GM18508 (cell line): ENCODE measurements at regions not wholly inside any gene's neighbourhood (a gene's known extent, or its start where the extent isn't known, plus 50 kb on each side); places are given as distances from the start of the nearest gene placed in this dataset.
"Not testable (repeated sequence)": the region's sequence is repeated elsewhere in the genome, so short reads cannot be mapped to it uniquely, and the experiment has no call there.

ENCODE experiments used
- ATAC-seq: cut with Tn5 transposase; IDR thresholded peaks from one replicate; pipeline ENCODE4 v1.9.1; 2021; ENCODE audit warnings: moderate number of reproducible peaks; ENCODE audit not compliant: insufficient read depth, unreplicated experiment

DNA sequence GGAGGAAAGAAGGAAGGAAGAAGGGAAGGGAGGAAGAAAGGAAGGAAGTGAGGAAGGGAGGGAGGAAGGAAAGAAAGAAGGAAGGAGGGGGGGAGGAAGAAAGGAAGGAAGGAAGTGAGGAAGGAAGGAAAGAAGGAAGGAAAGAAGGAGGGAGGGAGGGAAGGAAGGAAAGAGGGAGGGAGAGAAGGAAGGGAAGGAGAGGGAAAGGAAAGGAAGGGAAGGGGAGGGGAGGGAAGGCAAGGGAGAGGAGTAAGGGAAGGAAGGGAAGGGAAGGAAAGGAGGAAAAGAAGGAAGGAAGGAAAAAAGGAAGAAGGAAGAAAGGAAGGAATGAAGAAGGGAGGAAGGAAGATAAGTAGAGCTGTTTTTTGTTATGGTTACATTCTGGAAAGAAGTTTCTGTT, 141.2 kb downstream of the LRRC3B start:
- no peak for ATAC-seq

DNA sequence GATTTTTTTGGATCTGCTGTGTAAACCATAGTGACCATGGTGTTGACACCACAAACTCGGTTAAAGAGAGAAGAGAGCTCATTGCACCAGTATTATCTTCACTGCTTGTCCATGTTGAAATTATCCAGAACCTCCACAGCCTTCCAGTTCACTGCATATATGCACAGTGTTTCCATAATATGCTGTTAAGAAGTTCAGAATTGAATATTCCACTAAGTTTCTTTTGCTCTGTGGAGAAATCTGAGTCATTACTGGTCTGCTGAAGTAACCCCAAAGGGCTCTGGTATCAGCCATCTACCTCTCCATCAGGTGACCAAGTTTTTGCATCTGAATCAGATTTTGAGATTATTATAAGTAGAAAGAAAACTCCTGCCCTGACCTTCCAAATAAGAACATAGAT, 143.5 kb downstream of the LRRC3B start:
- no peak for ATAC-seq

DNA sequence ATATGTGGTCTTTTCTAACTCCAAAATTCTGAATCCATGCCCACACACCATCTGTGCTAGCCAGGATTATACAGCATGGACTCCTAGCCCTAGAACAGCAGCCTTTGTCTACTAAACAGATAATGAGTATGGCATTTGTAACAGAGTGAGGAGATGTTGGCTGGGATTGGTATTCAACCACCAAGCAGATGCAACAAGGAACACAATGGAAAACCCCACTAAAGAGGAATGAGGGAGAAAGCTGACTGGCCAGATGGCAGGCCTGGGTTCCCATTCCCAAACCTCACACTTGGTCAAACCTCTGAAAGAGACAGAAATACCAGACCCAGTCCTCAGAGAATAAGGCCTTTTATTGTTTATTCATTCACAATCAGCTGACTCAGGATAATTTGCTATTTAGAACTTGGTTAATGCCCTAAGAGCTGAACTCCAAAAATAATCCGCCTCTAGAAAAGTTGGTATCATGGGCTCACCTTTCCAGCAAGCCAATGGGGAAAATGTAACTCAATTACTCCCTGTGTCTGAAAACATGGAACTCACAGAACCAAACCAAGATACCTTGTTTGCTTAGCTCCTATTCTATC, 145.6 kb downstream of the LRRC3B start:
- no peak for ATAC-seq

DNA sequence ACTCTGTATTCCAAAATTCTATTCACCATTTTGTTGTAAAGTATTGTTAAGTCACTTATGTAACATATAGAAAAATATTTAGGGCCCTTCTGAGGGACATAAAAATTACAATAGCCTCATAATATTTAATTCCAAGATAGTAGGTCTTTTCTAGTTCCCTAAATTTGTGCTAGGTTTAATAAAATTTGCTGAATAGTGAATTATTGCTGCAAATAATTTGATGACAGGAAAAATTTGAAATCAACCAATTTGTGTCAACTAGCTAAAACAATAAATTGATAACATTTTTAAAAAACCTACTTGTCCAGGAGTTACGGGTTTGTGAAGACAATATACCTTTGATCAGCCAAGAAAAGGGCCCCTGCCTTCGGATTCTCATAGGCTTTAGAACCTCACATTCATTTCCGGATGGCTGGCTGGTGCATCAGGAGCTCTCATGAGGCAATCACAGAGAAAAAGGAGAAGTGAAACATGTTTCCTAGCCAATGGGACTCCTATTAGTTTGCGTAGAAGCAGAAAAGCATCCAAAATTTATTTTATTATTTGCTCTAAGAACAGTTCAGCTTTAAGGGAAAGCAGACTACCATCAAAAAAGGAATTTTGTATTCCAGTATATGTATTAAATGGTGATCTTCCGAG, 177.2 kb downstream of the LRRC3B start:
- ATAC-seq = no peak

DNA sequence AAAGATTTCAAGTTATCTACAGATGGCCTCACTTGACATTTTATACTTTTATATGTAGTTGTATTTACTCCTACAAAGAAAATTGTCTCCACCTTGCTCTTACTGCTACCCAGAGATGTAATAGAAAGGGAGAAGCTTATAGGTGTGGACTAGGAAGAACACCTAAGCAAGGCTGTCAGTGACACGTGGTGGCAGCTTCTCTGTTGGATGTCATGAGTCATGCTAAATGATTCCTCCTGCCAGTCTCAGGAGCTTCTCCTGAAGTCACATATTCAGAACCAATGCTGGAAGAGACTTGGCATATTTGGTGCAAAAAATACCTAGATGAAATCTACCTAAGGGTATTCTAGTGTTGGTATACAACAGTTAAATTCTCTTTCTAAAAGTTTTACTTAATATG, 184.7 kb downstream of the LRRC3B start:
- ATAC-seq = no peak

DNA sequence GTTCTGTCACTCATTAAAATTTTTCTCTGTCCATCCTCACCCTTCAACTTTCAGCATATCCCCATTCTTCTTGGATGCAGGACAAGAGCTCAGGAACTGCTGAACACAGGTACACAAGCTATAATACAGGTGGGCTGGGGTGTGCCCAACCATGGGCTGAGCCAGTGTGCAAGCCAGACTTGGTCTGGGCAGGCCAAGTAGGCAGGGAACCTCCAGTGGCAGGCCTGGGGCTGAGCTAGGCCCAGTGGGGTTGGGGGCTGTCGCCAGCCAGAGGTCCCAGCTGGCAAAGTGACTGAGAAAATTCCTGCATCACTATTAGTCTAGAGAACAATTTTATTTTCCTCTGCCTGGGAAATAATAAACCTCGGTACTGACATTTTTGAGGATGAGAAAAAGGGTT, 202.9 kb downstream of the LRRC3B start:
- ATAC-seq = no peak

DNA sequence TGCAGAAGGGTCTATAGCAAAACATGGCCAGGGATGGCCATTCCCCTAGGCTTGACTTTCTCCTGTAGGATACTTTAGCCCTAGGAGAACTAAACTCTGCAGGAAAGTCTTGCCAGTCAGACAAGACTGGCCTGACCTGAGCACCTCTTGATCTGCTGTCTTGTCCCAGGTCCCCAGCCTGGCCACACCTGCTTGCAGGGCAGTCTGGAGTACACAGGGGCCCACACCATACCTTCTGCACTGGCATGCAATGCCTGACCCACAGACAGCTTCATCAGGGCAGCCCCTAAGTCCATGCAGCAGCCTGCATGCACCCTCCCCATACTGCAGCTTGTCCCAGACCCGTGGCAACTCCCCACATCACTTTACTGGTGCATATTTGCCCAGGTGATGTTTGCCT, 204.6 kb downstream of the LRRC3B start:
- ATAC-seq = no peak

DNA sequence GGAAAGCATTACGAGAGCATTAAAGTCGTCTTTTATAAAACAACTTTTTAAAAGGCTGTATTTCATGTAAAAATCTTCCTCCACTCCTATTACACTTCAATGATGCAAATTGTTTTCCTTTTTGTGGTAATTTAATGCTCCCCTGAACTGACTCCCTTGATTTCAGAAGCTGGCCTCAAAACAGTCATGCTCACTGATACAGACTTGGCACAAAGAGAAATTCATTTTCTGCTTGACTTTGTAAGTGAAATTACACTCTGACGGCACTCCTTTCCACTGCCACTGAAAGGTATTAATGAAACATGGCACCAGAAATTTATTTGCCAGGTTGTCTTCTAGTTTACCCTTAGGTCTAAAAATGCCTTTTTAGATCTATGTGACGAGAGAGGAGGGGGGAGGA, 215.5 kb downstream of the LRRC3B start:
- ATAC-seq = no peak

DNA sequence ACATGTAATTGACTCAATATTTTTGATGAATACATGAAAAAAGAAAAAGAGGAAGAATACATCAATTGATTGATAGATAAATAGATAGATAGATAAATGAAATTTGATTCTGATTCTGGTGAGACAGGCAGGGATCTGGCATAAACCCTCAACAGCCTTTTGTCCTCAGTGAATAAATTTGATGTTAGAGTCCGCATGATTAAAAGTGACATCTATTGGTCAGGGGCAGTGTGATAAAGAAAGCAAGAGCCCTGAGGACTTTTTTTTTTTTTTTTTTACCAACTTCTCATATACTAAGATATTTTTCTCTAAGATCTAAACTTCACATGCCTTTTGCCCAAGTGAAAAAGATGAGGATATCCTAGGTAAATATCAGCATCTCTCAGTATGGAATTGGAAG, 216.4 kb downstream of the LRRC3B start:
- ATAC-seq = no peak

DNA sequence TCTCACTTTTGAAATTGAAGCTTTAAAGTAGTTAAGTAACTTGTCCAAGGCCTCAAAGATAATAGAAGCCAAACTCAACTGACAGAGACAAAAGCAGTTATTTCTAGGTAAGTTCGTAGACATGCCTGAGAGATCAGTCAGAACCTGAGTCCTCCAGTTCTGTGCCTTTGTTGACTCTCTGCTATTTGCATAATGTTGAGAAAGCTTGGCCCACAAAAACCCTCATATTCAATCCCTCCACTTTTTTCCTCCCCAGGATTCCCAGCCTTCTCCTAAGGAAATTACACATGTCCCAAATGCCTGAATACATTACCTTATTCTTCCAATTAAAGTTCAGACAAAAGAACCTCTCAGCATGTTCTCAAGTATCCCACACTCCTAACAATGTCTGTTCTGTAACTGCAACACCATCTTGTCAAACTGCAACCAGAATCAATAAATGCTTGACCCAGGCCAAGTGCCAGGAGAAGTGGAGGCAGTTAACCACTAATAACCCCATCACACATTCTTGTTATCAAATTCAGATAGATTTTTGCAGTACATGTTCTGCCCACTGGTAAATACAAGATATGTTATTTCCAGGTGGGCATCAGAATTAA, 217.8 kb downstream of the LRRC3B start:
- no peak for ATAC-seq

DNA sequence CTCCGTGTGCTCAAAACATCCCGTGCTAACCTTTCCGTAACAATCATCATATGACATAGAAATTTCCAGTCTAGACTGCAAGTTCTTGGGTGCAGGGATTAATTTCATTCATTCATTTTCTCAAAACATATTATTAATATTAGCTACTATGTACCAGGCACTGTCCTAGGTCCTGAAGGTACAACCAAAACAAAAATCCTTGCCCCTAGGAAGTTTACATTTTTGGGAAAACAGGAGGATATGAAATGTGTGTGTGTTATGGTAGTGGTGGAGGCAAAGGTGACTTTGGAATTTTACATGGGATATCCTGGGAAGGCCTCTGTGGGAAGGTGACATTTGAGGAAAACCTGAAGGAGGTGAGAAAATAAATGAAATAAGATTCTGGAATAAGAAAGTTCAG, 222.6 kb downstream of the LRRC3B start:
- no peak for ATAC-seq

DNA sequence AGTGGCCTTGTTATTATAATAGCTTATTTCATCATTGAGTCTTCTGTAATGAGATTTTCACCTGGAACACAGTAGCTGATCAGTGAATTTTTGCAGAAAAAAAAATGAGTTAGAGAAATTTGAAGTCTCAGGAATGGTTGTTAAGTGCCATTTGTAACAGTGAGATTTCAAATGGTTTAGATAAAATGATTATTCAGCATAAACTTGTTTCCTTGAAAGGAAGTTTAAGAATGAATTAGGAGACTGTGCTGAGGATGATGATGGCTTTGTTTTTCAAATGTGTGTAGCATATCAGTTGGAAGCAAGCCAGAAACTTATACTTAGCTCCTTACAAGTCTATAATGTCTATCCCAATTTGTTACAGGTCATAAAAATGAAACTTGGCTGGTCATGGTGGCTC, 225.1 kb downstream of the LRRC3B start:
- no peak for ATAC-seq

DNA sequence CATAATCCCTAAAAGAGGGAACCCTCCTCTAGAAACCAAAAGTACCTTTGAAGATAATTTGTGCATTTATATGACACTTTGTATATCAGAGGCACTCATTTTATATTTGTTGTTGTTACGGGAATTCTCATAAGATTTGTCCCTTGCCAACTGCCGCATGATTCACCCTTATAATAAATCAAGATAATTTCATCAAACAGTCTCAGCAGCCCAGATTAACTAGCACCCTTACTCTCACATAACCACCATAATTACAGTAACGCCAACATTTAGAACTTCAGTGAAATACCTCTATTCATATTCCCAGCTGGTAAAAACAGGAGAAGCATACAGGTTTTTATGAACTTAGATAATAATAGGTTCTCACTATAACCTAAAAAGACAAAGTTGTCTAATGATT, 271.9 kb downstream of the LRRC3B start:
- no peak for ATAC-seq

DNA sequence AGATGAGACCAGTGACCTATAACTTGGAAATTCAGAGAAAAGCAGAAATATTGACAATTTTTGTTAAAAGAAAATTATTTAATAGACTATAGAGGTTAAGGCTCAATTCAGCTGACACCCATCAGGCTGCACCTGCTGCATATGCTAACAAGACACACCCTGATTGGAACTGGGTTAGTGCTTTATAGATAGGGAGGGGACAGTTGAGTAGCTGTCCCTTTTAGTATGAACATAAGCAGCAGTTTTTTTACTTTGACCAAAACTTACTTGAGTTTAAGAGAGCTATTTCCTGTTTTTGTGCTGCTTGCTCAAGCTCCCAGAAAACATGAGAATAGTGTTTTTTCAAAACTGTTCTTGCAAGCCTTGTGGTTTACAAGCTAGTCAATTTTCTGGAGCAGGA, 292.6 kb downstream of the LRRC3B start:
- no peak for ATAC-seq

DNA sequence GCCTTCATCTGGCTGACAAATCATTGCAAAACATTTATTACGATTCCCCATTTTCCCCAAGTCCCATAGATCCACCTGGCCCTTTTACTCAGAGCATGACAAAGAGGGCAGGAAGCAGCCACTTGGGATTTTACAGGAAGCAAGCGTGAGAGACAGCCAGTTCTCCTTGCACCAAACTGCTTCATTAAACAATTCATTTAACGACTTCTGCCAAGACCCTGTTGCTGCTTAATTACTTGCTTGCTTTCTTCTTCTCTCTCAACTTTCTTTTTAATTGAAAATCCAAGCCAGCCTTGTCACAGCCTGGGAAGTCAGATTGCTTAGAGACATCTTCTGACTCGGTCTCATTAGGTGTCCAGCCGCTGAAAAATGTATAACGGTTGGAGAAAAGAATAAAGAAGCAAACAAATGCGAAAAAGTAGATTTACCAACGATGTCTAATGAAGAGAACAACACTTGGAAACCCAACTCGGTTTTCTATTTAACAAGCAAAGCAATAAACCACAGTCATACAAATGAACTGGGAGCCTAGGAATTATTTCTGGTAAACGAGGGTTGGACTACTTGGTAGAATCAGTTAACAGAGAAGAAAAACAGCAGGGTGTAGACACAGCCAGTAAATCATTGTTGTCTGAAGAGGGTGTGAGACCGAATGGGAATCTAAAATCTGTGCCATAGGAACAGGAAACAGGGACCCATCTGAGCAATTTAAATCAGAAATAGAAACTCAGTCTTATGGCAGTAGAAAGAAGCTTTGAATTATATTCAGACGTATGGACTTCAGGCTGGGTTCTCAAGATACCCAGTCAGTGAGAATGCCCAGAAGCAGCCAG, 298.3 kb downstream of the LRRC3B start:
- ATAC-seq = no peak

DNA sequence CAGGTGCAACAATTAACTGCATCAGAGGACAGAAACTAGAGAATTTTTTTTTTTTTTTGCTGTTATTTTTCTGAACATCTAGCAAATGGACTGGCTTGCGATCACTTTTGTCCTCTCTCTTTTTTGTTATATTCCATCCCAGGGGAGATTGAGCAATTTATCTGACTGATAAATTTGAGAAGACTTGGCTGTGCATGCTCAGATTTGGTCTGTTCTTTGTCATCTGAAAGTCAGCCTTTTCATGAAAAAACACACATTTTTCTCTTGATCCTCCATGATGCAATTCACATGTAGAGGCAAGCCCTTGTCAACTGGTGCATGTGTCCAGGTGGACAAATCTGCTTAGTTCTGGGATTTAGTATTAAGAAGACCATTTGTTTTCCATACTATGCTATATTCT, 309.3 kb downstream of the LRRC3B start:
- ATAC-seq = no peak

DNA sequence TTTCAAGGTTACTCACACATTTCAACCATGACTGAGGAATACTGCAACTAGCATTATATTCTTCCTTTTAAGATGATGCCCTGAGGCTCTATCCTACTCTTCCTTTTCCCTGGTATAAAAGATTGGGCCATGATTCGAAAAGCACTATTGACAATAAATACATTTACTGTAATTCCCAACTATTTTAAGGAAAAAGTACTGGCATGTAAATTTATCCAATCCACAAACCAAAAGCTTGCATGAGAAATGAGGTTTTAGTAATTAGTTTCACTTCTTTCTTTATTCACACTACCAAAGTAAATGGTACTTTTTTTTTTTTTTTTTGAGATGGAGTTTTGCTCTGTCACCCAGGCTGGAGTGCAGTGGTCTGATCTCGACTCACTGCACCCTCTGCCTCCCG, 310.2 kb downstream of the LRRC3B start:
- ATAC-seq = no peak

DNA sequence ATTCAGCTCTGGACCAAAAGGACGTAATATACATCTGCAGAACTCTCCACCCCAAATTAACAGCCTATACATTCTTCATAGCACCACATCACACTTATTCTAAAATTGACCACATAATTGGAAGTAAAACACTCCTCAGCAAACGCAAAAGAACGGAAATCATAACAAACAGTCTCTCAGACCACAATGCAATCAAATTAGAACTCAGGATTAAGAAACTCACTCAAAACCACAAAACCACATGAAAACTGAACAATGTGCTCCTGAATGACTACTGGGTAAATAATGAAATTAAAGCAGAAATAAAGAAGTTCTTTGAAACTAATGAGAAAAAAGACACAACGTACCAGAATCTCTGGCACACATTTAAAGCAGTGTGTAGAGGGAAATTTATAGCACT, 322.9 kb downstream of the LRRC3B start:
- ATAC-seq = not testable (repeated sequence)

DNA sequence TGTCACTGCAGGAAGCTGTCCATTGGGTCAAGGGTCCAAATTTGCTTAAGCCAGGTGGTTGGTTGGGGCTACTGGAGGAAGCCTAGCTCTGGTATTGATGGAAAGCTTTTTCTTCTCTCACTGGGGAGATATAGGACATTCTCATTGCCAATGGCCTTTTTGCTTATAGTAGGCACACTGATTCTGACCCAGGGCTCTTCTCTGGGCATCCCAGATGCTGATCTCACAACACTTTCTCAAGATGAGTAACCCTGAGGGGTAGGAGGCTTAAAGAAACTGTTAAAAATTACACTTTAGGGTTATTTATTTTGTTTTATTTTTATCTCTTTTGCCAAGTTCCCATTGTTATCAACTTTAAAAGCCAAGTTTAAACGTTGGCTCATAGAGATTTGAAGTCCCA, 337.8 kb downstream of the LRRC3B start:
- ATAC-seq = no peak

DNA sequence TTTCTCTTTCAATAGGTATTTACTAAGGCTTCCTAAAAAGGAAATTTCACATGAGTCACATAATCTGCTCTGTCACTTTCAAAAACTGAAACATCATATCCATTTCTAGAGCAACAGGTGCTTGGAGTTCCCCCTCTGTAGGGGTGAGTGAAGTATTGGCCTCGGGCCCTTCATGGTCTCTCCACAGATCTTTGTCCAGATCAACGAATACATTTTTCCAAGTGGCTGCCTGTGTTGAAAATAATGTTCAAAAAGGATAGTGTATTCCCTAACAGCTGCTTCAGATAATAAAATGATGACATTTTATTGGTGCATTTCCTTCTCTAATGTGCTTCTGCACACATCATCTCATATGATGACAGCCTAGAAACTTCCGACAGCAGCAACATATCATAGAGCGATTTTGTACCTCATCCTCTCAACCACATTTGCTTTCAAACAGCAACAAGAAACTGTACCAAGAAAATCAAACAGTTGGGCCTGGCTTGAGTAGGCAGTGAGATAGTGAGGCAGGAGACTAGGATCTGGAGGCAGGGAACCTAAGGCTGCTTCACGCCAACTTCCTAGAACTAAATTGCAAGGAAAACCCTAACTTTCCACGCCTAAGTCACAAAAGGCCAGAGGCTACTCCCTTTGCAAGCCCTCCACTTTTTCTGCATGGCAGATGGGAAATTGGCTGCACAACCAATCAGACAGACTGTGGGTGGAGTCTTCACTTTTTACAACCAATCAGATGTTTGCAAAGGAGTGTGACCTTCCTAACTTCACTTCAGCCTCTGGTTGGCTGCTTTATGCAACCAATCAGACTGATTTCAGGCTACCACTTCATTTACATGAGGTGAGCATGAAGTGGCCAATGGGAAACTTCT, 340.2 kb downstream of the LRRC3B start:
- ATAC-seq = peak; percentile 97
